ENCODE measurements at regions not wholly inside any gene's neighbourhood (a gene's known extent, or its start where the extent isn't known, plus 50 kb on each side); places are given as distances from the start of the nearest gene placed in this dataset.
"Not testable (repeated sequence)": the region's sequence is repeated elsewhere in the genome, so short reads cannot be mapped to it uniquely, and the experiment has no call there.

GRCh38 chr5:12204761-12205160 lies 300.5 kb upstream of the CTNND2 start:
- no peak for DNase-seq

- no peak for DNase-seq
Measured at GRCh38 chr5:12193536-12193935, 289.3 kb upstream of the CTNND2 start.

- DNase-seq: no peak
Measured at GRCh38 chr5:12183003-12183402, 278.8 kb upstream of the CTNND2 start.

- no peak for DNase-seq
Measured at GRCh38 chr5:12177851-12178250, 273.6 kb upstream of the CTNND2 start.

GRCh38 chr5:12177225-12177624 lies 273.0 kb upstream of the CTNND2 start:
- DNase-seq: no peak

GRCh38 chr5:12175914-12176585 lies 271.8 kb upstream of the CTNND2 start:
- no peak for DNase-seq

- DNase-seq: no peak
Measured at GRCh38 chr5:12174734-12175133, 270.5 kb upstream of the CTNND2 start.

GRCh38 chr5:12169536-12169935 lies 265.3 kb upstream of the CTNND2 start:
- DNase-seq: no peak

GRCh38 chr5:12162863-12163262 lies 258.6 kb upstream of the CTNND2 start:
- DNase-seq: no peak

GRCh38 chr5:12147513-12147912 lies 243.3 kb upstream of the CTNND2 start:
- DNase-seq: no peak

GRCh38 chr5:12141496-12141895 lies 237.2 kb upstream of the CTNND2 start:
- no peak for DNase-seq

- DNase-seq: no peak
Measured at GRCh38 chr5:12133520-12133919, 229.3 kb upstream of the CTNND2 start.

GRCh38 chr5:12131020-12131419 lies 226.8 kb upstream of the CTNND2 start:
- DNase-seq: not testable (repeated sequence)

GRCh38 chr5:12125895-12126294 lies 221.6 kb upstream of the CTNND2 start:
- DNase-seq: no peak

GRCh38 chr5:12119657-12120056 lies 215.4 kb upstream of the CTNND2 start:
- no peak for DNase-seq

GRCh38 chr5:12114075-12114474 lies 209.8 kb upstream of the CTNND2 start:
- no peak for DNase-seq

- DNase-seq: no peak
Measured at GRCh38 chr5:12113062-12113461, 208.8 kb upstream of the CTNND2 start.

- DNase-seq: no peak
Measured at GRCh38 chr5:12111261-12111660, 207.0 kb upstream of the CTNND2 start.

GRCh38 chr5:12110629-12111028 lies 206.4 kb upstream of the CTNND2 start:
- DNase-seq: no peak

GRCh38 chr5:12109075-12109688 lies 204.9 kb upstream of the CTNND2 start:
- DNase-seq: no peak

- DNase-seq: no peak
Measured at GRCh38 chr5:12102151-12102550, 197.9 kb upstream of the CTNND2 start.

- DNase-seq: no peak
Measured at GRCh38 chr5:12100542-12100941, 196.3 kb upstream of the CTNND2 start.

GRCh38 chr5:12099296-12099695 lies 195.1 kb upstream of the CTNND2 start:
- no peak for DNase-seq

- DNase-seq: no peak
Measured at GRCh38 chr5:12095808-12096281, 191.6 kb upstream of the CTNND2 start.

- DNase-seq: no peak
Measured at GRCh38 chr5:12093586-12093985, 189.3 kb upstream of the CTNND2 start.

Measured in T1000 (cell line).